Stimulated activated naive CD4-positive, alpha-beta T cell treated with Interleukin-2 at 50 U/mL for 16 hours (primary cell): ENCODE measurements at regions not wholly inside any gene's neighbourhood (a gene's known extent, or its start where the extent isn't known, plus 50 kb on each side); places are given as distances from the start of the nearest gene placed in this dataset.

ENCODE experiments used
- DNase-seq: peaks from one replicate; lab custom pipeline; 2025; lab: John Stamatoyannopoulos, UW

DNA sequence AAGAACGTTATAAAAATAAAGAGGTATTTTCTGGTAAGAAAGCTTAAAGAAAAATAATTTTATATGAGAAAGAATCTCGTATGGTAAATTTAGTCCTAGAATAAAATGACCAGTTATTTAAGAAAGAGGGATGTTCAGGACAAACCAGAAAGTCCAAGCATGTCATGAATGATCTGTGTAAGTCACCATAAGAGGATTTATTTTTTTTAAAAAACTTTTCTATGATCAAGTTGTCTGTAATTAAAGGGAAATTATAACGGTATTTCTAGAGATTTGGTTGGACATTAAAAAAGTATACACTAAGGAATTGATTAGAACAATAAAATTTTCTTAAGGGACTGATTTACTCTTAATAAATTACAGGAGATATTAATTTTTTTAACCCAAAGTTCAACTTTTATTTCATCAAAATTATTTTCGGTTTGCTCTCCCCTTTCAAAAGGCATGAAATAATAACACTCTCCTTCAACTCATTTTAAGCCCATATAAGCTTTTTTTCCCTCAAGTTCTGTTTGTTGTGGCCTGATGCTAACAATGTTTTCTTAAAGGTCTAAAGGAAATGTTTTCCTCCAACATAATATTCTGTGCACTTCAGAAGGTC, 49.9 kb upstream of the CPSF6 start:
- DNase-seq: no peak
